Pancreas (tissue), 10 donors: ENCODE measurements at regions not wholly inside any gene's neighbourhood (a gene's known extent, or its start where the extent isn't known, plus 50 kb on each side); places are given as distances from the start of the nearest gene placed in this dataset.

Source experiments
- ATAC-seq, 4 donors: fragments of 200-7000 bp; cut with Tn5 transposase; one replicate each; pipeline versions ENCODE4 v1.8.0 to v1.9.1; 2020; ENCODE audit warnings: mild to moderate bottlenecking in 4 of 4, moderate library complexity in 4 of 4
- DNase-seq, 6 donors: peaks; one replicate each; pipeline ENCODE4 v3.0.0-alpha.2; 2020
- FAIRE-seq: peaks from 2 replicates; lab custom pipeline; 2012; peaks lifted over from hg19 to GRCh38; lab: Jason Lieb, UNC
- H3K27ac ChIP-seq, 4 donors: fragments of 200-600 bp; sonication (generic); 1 replicate in 3 of 4; 2 replicates in 1 of 4; pipeline versions ENCODE4 v1.5.0 to v1.8.0; 2020
- H3K27me3 ChIP-seq, 4 donors: fragments of 200-600 bp; one replicate each; pipeline ENCODE4 v1.8.0; 2021
- H3K36me3 ChIP-seq, 3 donors: fragments of 200-600 bp; sonication (generic) in 1 of 3; one replicate each; pipeline versions ENCODE4 v1.5.0 to v1.8.0; 2020 to 2021
- H3K4me1 ChIP-seq, 3 donors: fragments of 200-600 bp; one replicate each; pipeline ENCODE4 v1.8.0; 2021
- H3K4me3 ChIP-seq, 4 donors: fragments of 200-600 bp; sonication (generic) in 2 of 4; one replicate each; pipeline versions ENCODE4 v1.5.0 to v1.8.0; 2020 to 2021
- H3K9me3 ChIP-seq, 4 donors: fragments of 200-600 bp; one replicate each; pipeline ENCODE4 v1.8.0; 2021
- WGBS, 2 donors: extraction: QIAGEN DNeasy Blood & Tissue Kit; methylation state at CpG; one replicate each; pipeline ENCODE4 v1.1.7; 2013; 5-methylcytosine and 5-hydroxymethylcytosine counted together
- intact Hi-C, 3 donors: fragments of 100-400 bp; cut with DNase I; formaldehyde crosslinking; loops; one replicate each; pipeline versions ENCODE4 v1.11.1 to v1.14.2; 2022
- TF ChIP-seq, protein P1 (sequence below), 4 donors: fragments of 200-600 bp; sonication (generic) in 3 of 4; IDR thresholded peaks; one replicate each; pipeline versions ENCODE4 v1.5.0 to v1.8.0; 2021; ENCODE audit warnings: antibody characterized with exemption in 4 of 4
- donor health status: healthy with polysubstance abuse.
- donor health status: DM: no; HTN: no; CAD: no; lungs with moderate emphysema.
- donor health status: DM: no; HTN: no; CAD: no.
- donor health status: control.
- donor health status: control.
- donor health status: Bipolar disorder and iron deficiency.
- donor health status: DM: yes; HTN: yes; CAD: no.
- donor health status: DM: no; HTN: no; CAD: no.
- donor health status: DM: no; HTN: no; CAD: no.
- donor health status: DM: yes; HTN: yes; CAD: no.

DNA sequence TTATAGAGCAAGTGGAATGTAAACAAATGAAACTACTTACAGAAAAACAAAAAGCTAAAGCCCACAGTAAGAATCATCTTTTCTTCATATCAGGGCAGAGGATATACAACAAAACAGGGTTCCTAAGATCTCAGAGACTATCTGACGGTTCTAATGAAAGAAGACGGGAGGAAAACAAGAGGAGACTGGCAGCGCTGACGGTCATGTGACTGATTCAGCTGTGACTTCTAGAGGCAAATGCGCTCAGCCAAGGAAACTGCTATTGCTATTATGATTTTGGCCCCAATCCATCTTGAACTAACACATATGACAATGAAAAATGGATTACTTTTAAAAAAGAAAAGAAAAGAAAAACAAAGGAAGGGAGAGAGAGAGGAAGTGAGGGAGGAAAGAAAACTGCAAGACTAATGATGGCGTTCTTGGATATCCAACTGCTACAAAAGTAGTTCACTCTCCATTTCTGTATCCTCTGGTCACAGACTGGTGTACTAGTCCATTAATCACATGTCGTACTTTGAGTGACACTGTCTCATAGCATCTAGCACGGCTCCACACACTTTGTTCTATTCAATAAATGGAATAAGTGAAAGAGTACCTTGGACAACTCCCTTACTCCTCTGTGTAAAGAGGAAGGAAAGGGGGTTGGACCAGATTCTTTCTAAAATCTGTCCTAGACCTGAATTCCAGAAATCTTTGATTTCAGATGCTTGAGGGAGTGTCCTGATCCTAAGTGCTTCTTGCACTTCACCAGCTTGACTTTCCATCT is 119.3 kb downstream of the DAD1 start:
- Histone ChIP-seq H3K9me3 (no peaks in the 10 kb centered on the region), H3K36me3 (no peaks in the 10 kb centered on the region), H3K27me3 (no peaks in the 10 kb centered on the region), H3K27ac (no peak overlapping the region), H3K4me3 (no peak overlapping the region), H3K4me1 (no peaks in the 10 kb centered on the region)
- FAIRE-seq (no peak), ATAC-seq (no peak), DNase-seq (no peak)
- WGBS, 2 donors: 65 to 69% methylated on average over 8 of the region's 8 CpGs
- TF ChIP-seq, protein P1, sequence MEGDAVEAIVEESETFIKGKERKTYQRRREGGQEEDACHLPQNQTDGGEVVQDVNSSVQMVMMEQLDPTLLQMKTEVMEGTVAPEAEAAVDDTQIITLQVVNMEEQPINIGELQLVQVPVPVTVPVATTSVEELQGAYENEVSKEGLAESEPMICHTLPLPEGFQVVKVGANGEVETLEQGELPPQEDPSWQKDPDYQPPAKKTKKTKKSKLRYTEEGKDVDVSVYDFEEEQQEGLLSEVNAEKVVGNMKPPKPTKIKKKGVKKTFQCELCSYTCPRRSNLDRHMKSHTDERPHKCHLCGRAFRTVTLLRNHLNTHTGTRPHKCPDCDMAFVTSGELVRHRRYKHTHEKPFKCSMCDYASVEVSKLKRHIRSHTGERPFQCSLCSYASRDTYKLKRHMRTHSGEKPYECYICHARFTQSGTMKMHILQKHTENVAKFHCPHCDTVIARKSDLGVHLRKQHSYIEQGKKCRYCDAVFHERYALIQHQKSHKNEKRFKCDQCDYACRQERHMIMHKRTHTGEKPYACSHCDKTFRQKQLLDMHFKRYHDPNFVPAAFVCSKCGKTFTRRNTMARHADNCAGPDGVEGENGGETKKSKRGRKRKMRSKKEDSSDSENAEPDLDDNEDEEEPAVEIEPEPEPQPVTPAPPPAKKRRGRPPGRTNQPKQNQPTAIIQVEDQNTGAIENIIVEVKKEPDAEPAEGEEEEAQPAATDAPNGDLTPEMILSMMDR (IDR thresholded peaks at IDR 0.05): no peak
- intact Hi-C loops: loop anchor here in 2 of 3 donors (2.0 to 10.0 kb wide), 3 partner anchors 73 to 145 kb away; no protein-coding TSS in a partner anchor

DNA sequence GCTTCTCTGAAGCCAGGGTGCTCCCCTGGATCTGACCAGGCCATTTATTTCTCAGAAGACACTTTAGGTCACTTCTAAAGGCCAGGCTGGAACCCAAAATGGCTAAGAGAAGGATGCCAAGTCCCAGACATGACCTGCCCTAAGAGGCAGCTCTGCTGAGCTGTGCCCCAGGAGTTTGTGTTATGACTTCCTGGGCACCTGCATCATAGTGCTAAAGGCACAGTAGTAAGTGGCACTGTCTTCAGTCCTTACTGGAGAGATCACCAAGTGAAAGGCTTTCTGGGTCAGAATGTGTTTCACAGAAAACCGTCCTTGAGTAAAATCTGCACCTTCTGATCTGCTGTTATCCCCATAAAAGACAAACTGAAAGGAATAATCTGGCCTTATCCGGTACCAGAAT is 120.2 kb downstream of the DAD1 start:
- Histone ChIP-seq H3K9me3 (no peaks in the 10 kb centered on the region), H3K4me3 (no peak overlapping the region), H3K36me3 (no peaks in the 10 kb centered on the region), H3K27me3 (no peaks in the 10 kb centered on the region), H3K27ac (no peak overlapping the region), H3K4me1 (no peaks in the 10 kb centered on the region)
- ATAC-seq (no peak), FAIRE-seq (no peak), DNase-seq (no peak)
- 81 to 93% methylated on average over 2 of the region's 2 CpGs for WGBS, 2 donors
- TF ChIP-seq, protein P1 (IDR thresholded peaks at IDR 0.05): no peak
- intact Hi-C loops: no loop called here

DNA sequence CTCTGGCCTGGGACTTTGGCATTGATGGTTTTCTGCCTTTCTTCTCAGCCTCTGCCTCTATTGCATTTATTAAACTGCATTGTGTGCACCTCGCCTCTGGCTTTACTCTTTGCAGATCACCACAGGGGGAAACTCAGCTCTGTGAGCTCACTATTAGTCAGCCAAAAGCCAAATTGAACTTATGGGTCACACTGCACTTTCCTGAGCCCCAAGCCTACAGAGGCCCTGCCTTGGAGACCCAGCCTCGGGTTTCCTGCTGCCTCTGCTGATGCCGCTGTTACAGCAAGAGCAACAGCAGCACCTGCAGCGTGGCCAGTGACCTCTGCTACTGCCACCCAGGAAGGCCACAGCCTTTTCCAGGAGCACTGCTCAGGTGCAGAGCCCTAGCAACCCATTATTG is 122.5 kb downstream of the DAD1 start:
- Histone ChIP-seq H3K9me3 (no peaks in the 10 kb centered on the region), H3K36me3 (no peaks in the 10 kb centered on the region), H3K27ac (no peak overlapping the region), H3K4me3 (no peak overlapping the region), H3K27me3 (no peaks in the 10 kb centered on the region), H3K4me1 (no peaks in the 10 kb centered on the region)
- intact Hi-C loops: no loop called here
- TF ChIP-seq, protein P1 (IDR thresholded peaks at IDR 0.05): no peak
- FAIRE-seq (no peak), ATAC-seq (no peak), DNase-seq (no peak)
- 81 to 92% methylated on average over 4 of the region's 4 CpGs for WGBS, 2 donors

DNA sequence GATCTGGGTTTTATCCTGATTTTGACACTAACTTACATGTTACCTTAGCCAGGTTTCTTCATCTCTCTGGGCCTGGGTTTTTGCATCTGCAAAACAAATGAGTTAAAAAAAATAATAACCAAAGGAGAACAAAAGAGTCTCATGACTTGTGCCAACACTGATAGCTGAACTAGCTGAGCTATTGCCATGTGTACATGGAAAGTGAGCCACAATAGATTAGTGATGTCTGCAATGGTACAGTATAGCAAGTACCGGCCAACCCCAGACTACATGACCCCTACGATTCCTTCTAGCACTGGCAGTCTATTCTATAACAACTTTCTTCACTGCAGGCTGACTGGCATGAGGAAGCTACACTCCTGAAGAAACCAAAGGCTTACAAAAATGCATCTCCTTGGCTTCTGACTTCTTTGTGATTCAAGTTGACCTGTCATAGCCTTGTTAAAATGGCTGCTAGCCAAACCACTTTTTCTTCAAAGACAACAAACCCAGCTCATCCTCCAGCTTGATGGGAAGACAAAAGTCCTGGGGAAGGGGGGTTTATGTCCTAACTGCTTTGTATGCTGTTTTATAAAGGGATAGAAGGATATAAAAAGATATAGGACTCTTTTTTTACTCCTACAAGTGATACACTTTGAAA is 123.7 kb downstream of the DAD1 start:
- TF ChIP-seq, protein P1 (IDR thresholded peaks at IDR 0.05): no peak
- 86 to 98% methylated on average over 2 of the region's 2 CpGs for WGBS, 2 donors
- H3K9me3 ChIP-seq: no peaks in the 10 kb centered on the region
- H3K36me3 ChIP-seq: no peaks in the 10 kb centered on the region
- no peak for DNase-seq
- no peaks in the 10 kb centered on the region for H3K27me3 ChIP-seq
- intact Hi-C loops: no loop called here
- H3K4me3 ChIP-seq: no peak overlapping the region
- H3K27ac ChIP-seq: no peak overlapping the region
- H3K4me1 ChIP-seq: no peaks in the 10 kb centered on the region
- FAIRE-seq: no peak
- no peak for ATAC-seq
